Common myeloid progenitor, CD34-positive (primary cell): ENCODE measurements at regions not wholly inside any gene's neighbourhood (a gene's known extent, or its start where the extent isn't known, plus 50 kb on each side); places are given as distances from the start of the nearest gene placed in this dataset.

Experiments
- CTCF ChIA-PET: fragments of 350-600 bp; sonication (Branson Sonifier 250); formaldehyde crosslinking; loops from one replicate; lab custom pipeline; 2021; ENCODE audit warnings: antibody characterized with exemption; lab: Charles Lee
- POLR2A ChIA-PET: fragments of 350-600 bp; sonication (Branson Sonifier 250); formaldehyde crosslinking; loops from one replicate; lab custom pipeline; 2021; ENCODE audit warnings: antibody characterized with exemption; lab: Charles Lee
- DNase-seq, 3 donors: peaks; one replicate each; pipeline versions ENCODE4 v3.0.0 to v3.0.0-alpha.2; 2013
- H3K27ac ChIP-seq, 2 experiments: 1 replicate in 1 of 2; 2 replicates in 1 of 2; pipeline ENCODE4 v1.7.0; 2013; ENCODE audit warnings: inconsistent platforms in 2 of 2, low read length in 2 of 2, mild to moderate bottlenecking in 2 of 2, low read depth in 1 of 2, moderate library complexity in 1 of 2; ENCODE audit not compliant: severe bottlenecking in 2 of 2, insufficient read depth in 1 of 2, poor library complexity in 1 of 2
- H3K27me3 ChIP-seq, 5 experiments: replicated peaks in 2 of 5; 1 replicate in 3 of 5; 2 replicates in 2 of 5; pipeline versions ENCODE4 v1.6.1 to v1.7.0; 2013; ENCODE audit warnings: low read length in 4 of 5, mild to moderate bottlenecking in 2 of 5, moderate library complexity in 2 of 5, inconsistent platforms in 1 of 5; ENCODE audit not compliant: insufficient read depth in 5 of 5, control insufficient read depth in 4 of 5
- H3K36me3 ChIP-seq, 4 experiments: 1 replicate in 2 of 4; 2 replicates in 2 of 4; pipeline versions ENCODE4 v1.6.1 to v1.7.0; 2013; ENCODE audit warnings: low read length in 3 of 4, control low read depth in 1 of 4, mild to moderate bottlenecking in 1 of 4; ENCODE audit not compliant: control insufficient read depth in 4 of 4, insufficient read depth in 4 of 4
- H3K4me1 ChIP-seq, 4 experiments: 1 replicate in 3 of 4; 2 replicates in 1 of 4; pipeline versions ENCODE4 v1.6.1 to v1.7.1; 2013; ENCODE audit warnings: low read length in 3 of 4, mild to moderate bottlenecking in 3 of 4, control low read depth in 1 of 4, inconsistent platforms in 1 of 4, moderate library complexity in 1 of 4; ENCODE audit not compliant: control insufficient read depth in 4 of 4, insufficient read depth in 4 of 4; ENCODE audit errors: control extremely low read depth in 1 of 4
- H3K4me3 ChIP-seq, 7 experiments: 1 replicate in 4 of 7; 2 replicates in 3 of 7; pipeline versions ENCODE4 v1.5.1 to v1.7.0; 2013; ENCODE audit warnings: mild to moderate bottlenecking in 7 of 7, low read length in 6 of 7, moderate library complexity in 6 of 7, inconsistent platforms in 2 of 7, low read depth in 2 of 7, control low read depth in 1 of 7; ENCODE audit not compliant: insufficient read depth in 4 of 7, control insufficient read depth in 1 of 7; ENCODE audit errors: extremely low read depth in 1 of 7
- H3K9me3 ChIP-seq, 5 experiments: 1 replicate in 4 of 5; 2 replicates in 1 of 5; pipeline versions ENCODE4 v1.6.1 to v1.7.1; 2013; ENCODE audit warnings: low read length in 4 of 5, mild to moderate bottlenecking in 2 of 5, inconsistent platforms in 1 of 5, low read depth in 1 of 5, moderate library complexity in 1 of 5; ENCODE audit not compliant: control insufficient read depth in 4 of 5, insufficient read depth in 2 of 5; ENCODE audit errors: control extremely low read depth in 1 of 5
- WGBS: methylation state at CpG from one replicate; pipeline ENCODE4 v1.1.5; 2013; ENCODE audit not compliant: insufficient coverage; 5-methylcytosine and 5-hydroxymethylcytosine counted together

GRCh38 chr5:144538845-144539244 lies 368.2 kb downstream of the KCTD16 start:
- Histone ChIP-seq H3K36me3 (no peaks in the 10 kb centered on the region), H3K4me3 (no peak overlapping the region), H3K9me3 (peaks cover 0 to 2% (median 0%) of the 10 kb centered on the region in 5 experiments), H3K27ac (no peak overlapping the region), H3K4me1 (no peaks in the 10 kb centered on the region), H3K27me3 (no peaks in the 10 kb centered on the region)
- POLR2A ChIA-PET: no interaction called here
- DNase-seq: no peak
- CTCF ChIA-PET: no interaction called here
- WGBS: 100% methylated on average over 1 of the region's 3 CpGs
